ENCODE measurements at regions not wholly inside any gene's neighbourhood (a gene's known extent, or its start where the extent isn't known, plus 50 kb on each side); places are given as distances from the start of the nearest gene placed in this dataset.

DNA sequence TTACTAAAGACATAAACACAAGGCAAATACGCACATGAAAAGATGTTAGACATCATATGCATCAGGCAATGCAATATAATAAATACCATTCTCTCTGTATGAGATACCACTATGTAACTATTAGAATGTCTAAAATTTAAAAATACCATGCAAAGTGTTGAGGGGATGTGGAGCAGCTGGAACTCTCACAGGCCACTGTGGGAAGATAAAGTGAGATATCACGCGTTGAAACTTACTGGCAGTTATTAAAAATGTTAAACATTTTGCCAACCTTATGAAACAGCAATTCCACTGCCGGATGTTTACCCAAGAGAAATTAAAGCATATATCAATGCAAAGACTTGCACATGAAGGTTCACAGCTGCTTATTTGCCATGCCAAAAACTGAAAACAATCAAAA is 556.7 kb downstream of the LRRC70 start:
- Histone ChIP-seq H3K4me1 (replicated peaks in 1 of 2; ENCODE audit: control insufficient read depth in 2 of 2, insufficient read depth in 2 of 2, low read length in 2 of 2) (no peaks in the 10 kb centered on the region), H4K20me1 (replicated peaks; ENCODE audit: control insufficient read depth, insufficient read depth, low read length) (no peaks in the 10 kb centered on the region), H2AFZ (ENCODE audit: low read depth, low read length) (no peak overlapping the region), H3K4me2 (ENCODE audit: insufficient read depth, low read length) (no peak overlapping the region), H3K27me3 (ENCODE audit: control insufficient read depth in 2 of 2, insufficient read depth in 2 of 2, low read length in 2 of 2) (no peaks in the 10 kb centered on the region), H3K9me1 (ENCODE audit: control insufficient read depth, insufficient read depth, low read length) (no peaks in the 10 kb centered on the region), H3K79me2 (ENCODE audit: control insufficient read depth, insufficient read depth, low read length) (no peaks in the 10 kb centered on the region), H3K4me3 (no peak overlapping the region), H3K36me3 (ENCODE audit: control insufficient read depth, insufficient read depth, low read length) (no peaks in the 10 kb centered on the region), H3K9ac (ENCODE audit: insufficient read depth in 1 of 2, low read depth in 2 of 2, low read length in 2 of 2) (no peak overlapping the region), H3K27ac (ENCODE audit: extremely low read depth, low read depth, low read length) (no peak overlapping the region), H3K9me3 (replicated peaks; ENCODE audit: control insufficient read depth, insufficient read depth, low read depth, low read length) (no peaks in the 10 kb centered on the region)
- ATAC-seq (no peak), DNase-seq (ENCODE audit: extremely low read depth in 1 of 4, low spot score in 3 of 4) (no peak), FAIRE-seq (no peak)
- ChIA-PET POLR2A (no interaction called here), CTCF (ENCODE audit: low intra/inter-chr PET ratio) (no interaction called here)
- in situ Hi-C loops (cut with MboI), result no loop called here
- intact Hi-C loops (cut with micrococcal nuclease), result no loop called here
- no TSS peak for BruUV-seq (replicated peaks)
- TF ChIP-seq SPI1 (IDR thresholded peaks at IDR 0.05; ENCODE audit: borderline replicate concordance, low read depth, low read length) (no peak), RNF2 (IDR thresholded peaks at IDR 0.05) (no peak), ZNF445 (CRISPR knock-in tag; IDR thresholded peaks at IDR 0.05; ENCODE audit: low read depth) (no peak), ZNF644 (tag; IDR thresholded peaks at IDR 0.05; ENCODE audit: low read depth) (no peak), PBX2 (CRISPR knock-in tag; IDR thresholded peaks at IDR 0.05; ENCODE audit: low read depth) (no peak), PBX2 (tag; conservative IDR thresholded peaks at IDR 0.05; ENCODE audit: low read depth) (no peak), ZNF124 (CRISPR knock-in tag; IDR thresholded peaks at IDR 0.05) (no peak), FOXM1 (IDR thresholded peaks at IDR 0.05; ENCODE audit: low read depth) (no peak), FOXM1 (CRISPR knock-in tag; IDR thresholded peaks at IDR 0.05; ENCODE audit: low read depth) (no peak), ARHGAP35 (IDR thresholded peaks at IDR 0.05; ENCODE audit: partially characterized antibody) (no peak), HLTF (IDR thresholded peaks at IDR 0.05) (no peak)
- WGBS (ENCODE audit: insufficient coverage, low coverage, missing lambda C conversion rate), result 0% methylated on average over 4 of the region's 4 CpGs

All from K562 (cell line).